Inferior parietal cortex (tissue), 1 donor: ENCODE measurements at regions not wholly inside any gene's neighbourhood (a gene's known extent, or its start where the extent isn't known, plus 50 kb on each side); places are given as distances from the start of the nearest gene placed in this dataset.

ENCODE experiments used
- DNase-seq: peaks from one replicate; pipeline ENCODE4 v3.0.0-alpha.2; 2016; ENCODE audit errors: extremely low spot score

DNA sequence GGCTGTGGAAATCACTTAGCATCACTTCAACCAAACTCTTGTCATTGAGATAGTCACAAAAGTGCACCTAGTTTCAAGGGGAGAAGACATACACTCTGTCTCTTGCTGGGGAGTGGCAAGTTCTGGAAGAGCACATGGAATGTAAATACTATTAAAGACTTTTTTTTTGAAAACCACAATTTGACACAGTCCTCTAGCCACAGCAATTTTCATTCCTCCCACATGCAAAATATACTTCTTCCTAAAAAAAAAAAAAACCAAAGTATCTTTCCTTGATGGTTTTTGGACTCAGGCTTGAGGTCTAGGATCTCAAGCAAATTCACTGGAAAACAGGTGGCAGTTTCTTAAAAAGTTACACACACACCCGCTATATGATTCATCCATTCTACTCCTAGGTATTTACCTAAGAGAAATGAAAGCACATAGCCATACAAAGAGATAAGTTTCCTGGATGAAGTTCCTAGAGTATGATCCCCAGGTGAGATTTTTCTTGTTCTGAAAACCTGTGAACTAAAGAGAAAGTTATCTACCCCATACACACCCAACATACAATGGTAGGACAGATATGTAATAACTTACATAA lies 295.8 kb downstream of the SP3 start:
- DNase-seq, result no peak

DNA sequence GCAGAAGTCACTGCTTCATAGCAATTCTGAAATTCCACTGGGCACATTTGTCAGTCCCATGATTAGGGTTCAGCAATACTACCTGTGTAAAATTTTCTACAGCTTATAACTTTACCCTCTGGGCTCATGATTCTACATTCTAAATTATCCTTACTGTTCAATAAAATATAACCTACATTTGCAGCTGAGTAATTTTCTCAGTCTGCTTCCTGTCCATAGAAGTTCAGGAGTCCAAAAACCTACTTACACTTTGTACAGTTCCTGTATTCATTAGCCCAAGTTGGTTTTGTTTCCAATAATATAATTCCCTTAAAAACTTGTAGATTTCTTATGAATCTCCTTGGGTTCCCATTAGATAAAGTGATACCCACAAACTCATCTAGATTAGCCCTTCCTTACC lies 295.3 kb downstream of the SP3 start:
- DNase-seq, result no peak

DNA sequence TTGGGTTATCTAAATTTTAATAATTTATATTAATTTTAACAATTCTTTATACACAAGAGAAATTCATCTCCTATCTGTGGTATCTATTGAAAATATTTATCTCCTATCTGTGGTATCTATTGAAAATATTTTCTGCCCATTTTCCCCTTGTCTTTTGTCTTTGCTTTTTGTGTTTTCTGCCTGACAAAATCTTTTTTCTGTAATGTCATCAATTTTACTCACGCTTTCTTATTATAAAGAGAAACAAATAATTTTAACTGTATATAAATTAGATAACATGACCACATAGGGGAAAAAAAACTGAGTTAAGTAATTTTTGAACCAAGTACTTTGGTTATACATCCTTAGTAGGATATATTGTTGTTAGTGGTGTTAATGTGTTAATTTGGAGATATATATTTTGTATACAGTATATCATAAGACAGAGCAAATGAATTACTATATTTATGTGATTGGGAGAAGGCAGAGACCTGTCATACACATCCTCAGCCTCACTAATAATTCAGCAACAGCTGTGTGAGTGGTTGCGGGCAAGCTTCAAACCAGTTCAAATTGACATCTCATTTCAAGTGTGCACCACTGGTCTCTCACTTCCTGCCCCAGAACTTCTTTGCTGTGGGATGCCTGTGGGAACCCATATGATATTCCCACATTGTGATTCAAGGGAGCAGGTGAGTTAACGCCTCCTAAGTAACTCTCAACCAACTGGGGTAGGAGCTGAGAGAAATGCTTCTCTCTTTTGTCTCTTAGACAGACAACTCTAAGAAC lies 292.4 kb downstream of the SP3 start:
- no peak for DNase-seq

DNA sequence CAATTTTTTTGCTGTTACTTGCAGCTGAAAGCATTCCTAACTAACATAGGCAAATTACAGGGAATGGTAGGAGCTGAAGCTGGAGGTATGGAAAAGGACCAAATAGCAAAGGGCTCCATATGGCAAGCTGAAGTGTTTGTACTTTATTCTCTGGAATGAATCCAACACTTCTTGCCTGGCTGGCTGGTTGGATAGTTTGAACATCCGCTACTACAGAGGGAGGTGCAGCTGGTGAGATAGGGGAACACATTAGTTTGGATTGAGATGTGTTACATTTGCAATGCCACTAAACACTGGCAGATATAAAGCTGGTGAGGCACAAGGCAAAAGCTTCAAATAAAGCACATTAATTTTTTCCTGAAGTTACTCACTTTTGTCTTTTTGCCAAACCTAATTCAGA lies 291.5 kb downstream of the SP3 start:
- no peak for DNase-seq

DNA sequence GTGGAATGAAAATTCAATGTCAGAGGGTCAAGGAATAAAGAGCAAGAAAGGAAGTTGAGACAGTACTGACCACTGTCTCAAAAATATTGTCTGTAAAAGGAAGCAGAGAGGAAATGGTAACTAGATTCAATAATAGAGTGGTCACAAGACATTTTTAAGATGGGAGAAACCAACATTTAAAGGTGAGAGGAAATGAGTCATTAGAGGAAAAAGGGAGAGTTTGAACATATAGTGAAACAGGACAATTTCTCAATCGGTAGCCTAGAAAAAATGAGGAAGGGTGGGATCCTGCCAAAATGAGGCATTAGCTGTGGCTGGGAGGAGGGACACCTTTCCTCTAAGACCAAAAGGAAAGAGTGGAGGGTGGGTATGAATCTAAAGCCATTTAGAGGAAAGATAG lies 288.5 kb downstream of the SP3 start:
- DNase-seq, result no peak

DNA sequence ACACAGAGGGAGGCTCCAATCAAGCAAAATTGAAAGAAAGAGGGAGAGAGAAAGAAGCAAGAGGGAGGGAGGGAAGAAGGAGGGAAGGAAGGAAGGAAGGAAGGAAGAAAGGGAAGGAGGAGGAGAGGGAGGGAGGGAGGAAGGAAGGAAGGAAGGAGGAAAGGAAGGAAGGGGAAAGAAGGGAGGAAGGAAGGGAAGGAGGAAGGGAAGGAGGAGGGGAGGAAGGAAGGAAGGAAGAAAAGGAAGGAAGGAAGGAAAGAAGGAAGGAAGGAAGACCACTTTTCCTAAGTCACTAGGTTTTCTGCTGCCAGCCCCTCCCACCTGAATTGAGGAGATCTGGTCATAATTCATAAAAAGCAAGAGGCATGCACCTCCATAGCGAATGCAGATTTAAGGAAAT lies 287.0 kb downstream of the SP3 start:
- no peak for DNase-seq

DNA sequence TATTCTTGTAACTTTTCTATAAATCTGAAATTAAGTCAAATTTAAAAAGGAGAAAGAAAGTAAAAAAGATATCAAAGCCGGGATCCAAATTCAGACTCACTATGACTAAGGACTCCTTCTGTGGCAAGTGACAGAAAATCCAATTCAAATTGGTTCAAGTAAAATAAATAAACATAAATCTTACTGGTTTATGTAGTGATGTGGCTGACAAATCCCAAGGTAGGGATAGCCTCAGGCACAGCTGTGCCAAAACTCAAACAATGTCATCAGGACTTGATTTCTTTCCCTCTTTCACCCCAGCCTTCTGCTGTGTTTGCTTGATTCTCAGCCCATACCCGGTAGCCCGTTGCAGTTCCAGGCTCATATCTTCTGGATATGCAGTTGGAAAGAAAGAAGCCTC lies 284.6 kb downstream of the SP3 start:
- no peak for DNase-seq

DNA sequence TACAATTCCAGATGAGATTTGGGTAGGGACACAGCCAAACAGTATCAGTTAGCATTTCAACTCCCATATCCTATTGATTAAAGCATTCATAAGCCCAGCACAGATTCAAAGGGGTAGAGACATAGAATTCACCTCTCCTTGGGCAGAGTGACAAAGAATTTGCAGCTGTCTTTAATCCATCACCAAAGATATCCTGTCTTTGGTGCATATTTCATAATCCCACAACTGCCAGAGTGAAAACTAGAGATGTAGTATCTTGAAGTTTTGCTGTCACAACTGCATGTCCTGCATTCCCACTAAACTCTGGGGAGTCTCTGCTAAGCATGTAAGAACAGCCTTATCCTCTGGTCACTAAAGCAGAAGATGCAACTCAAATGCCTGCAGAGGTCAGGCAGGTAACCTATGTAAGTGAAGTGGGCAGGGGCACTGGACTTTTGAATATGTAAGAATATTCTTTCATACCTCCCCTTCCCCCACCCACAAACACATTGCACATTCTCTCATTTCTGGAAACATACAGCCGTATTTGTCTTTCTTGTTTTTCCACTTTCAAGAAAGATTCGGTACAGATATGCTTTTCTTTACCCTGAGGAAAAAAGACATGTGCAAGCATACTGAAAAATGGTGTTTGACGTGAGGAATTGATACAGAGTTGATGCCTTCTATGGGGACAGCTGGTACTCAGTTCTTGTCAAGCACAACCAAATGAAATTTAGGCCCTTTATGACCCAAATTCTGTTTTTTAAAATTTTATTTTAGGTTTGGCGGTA lies 283.1 kb downstream of the SP3 start:
- DNase-seq, result no peak

DNA sequence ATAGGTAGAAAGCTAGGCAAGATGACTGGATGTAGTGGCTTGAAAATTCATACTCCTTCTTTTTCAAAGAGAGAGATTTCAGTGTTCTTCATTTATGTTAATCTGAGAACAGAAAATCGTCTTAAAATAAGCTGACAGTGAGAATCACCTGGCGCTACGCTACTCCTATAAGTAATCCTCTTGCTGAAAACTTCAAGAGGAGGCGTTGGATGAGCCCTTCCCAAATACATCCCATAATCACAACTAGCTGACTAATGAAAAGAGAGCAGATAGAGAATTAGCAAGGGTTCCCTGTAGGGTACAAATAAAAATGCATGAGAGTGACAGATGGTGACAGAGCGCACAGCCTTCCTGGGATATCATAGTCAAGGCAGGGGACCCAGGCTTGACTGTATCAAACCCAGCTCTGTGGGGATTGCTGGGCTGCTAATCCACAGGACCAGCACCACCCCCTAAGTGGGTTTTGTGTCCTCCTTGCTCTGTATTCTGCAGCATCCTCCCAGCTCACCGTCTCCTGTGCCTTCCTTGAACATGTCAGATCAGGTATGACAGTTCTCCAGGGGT lies 280.2 kb downstream of the SP3 start:
- DNase-seq, result no peak

DNA sequence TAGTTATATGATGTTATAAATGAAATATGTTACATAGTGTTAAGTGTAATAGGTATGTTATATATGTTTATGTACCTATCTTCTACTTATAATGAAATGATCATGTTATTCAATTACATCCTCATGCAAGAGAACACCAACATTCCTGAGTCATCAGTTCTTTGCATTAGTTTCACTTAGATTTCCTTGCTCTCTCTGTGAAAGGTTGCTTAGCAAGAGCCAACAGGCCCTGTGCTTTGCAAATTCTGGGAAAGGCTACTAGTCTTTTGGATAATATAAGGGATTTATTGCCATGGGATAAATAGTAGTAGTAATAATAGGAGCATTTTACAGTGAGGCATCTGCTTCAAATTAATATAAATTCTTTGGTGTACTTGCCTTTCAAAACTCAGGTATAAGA lies 274.8 kb downstream of the SP3 start:
- no peak for DNase-seq

DNA sequence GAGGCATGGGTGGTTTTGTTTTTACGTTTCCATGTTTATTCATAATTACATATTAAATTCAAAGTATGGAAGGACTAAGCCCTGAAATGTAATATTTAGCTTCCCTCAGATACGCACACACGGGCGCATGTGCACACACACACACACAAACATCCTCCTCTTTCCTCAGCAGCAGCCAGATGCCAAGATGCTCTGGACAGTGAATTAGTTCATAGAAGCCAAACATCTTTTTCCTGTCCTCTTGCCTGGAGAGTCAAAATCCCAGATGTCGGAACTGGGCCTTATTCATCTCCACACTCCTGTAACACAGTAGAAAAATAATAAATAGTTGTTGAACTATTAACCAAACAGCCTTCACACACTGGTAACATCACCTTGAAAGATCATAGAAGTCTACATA lies 273.1 kb downstream of the SP3 start:
- DNase-seq, result no peak

DNA sequence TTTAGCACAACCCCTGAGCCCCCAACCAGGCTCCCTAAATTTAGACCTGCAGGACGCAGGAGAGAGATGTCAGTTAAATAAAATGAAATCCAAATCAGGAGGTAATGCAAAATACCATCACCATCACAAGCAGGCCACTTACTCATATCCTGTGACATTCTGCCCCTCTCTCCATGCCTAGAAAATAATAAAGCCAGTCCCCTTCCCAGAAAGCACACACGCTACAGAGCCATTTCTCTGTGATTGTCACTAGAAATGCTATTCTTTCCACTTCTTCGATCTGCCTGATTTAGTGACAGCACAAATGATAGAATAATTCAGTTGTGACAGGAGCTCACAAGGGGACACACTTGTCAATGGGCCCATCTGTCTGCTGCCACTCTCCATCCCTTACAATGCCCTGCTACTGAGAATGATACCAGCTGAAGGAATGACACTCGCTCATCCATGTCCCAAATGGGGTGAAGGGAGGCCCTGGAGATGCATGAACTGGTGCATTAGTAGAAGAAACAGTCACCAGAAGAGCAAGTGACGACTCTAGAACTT lies 272.1 kb downstream of the SP3 start:
- DNase-seq, result no peak

DNA sequence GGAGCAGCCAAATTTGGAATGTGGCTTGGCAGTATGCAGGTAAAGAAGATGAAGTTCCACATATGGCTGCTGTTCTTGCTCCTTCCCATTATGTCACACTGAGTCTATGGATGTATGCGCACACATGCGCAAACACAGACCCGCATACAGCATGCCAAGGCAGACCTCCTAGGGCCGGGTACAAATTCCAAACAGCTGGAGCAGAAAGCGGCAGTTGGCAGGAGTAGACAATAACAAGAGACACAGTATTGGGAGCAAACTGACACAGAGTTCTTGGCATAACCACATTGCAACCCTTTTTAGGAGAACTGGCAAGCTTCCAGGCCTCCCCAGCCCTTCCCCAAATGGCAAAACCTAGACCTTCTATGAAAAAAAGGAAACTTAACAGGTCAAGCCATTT lies 268.9 kb downstream of the SP3 start:
- no peak for DNase-seq

DNA sequence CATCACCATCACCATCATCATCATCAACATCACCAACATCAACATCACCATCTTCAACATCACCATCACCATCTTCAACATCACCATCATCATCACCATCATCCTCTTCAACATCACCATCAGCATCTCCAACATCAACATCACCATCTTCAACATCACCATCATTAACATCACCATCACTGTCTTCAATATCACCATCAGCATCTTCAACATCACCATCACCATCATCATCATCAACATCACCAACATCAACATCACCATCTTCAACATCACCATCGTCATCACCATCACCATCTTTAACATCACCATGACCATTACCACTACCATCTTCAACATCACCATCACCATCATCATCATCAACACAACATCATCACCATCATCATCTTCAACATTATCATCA lies 267.2 kb downstream of the SP3 start:
- no peak for DNase-seq

DNA sequence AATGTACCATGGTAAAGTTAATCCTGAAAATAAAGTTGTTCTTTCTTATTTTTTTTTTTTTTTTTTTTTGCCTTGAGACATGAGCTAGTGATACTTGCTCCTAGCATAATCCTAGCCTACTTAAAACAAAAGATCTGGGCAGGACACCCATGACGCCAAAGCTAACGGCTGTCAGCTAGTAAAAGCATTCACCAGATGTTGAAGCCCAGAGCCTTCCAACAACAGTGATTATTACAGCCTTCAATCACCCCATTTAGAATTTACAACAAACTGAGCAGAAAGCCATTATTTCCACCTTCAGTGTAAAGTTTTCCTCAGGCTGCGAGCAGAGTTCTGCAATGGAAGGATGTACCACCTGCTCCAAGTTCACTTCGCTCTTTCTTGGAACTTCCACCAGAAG lies 259.5 kb downstream of the SP3 start:
- DNase-seq, result no peak

DNA sequence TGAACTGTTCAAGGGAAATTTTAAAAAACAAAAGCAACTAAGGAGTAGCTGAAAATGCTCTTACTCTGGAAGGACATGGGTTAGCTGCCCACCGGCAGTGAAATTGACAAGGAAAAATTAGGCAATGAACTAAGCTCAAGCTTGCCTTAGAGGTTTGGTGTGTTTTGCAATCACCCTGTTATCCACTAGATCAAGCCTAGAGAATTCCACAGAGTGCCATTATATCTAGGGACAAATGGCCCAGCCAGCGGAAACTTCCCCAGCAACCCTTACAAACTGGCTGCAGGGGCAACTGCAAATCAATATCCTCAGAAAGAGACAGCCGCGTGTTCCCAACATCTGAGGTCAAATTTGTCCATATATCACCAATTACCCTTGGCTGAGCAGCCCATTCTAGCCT lies 258.2 kb downstream of the SP3 start:
- no peak for DNase-seq

DNA sequence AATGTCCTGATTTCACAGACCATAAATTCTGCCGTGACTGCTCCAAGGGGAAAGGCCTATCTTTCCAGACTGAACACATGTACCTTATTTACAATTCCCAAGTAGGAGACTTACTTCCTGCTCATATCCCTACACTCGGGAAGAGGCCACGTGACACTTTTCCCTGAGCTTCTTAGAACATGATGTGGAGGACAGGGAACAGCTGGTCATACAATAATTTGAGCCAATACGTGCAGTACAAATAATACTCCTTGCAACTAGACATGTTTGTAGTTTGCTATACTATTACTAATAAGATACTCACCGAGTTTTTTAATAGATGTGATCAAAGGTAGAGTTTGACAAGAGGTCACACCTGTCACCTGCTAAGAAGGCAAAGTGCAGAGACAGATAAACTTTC lies 256.4 kb downstream of the SP3 start:
- DNase-seq, result no peak

DNA sequence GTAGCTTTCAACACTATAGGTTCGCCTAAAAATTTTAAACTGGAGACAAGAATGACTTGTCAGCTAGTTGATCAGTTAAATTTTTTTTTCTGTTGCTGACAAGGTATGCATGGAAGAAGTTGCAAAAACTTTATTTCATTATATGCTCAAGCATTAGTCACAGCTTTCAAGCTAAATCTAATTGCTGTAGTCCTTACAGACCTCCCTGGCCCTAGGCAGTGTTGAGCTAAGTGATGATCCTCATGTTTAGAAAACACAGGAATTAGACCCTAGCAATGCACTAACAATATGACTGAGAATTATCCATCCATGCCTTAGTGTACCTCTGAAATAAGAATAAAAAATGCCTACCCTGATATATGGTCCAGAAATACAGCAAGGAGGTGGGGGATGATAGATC lies 253.4 kb downstream of the SP3 start:
- DNase-seq, result no peak

DNA sequence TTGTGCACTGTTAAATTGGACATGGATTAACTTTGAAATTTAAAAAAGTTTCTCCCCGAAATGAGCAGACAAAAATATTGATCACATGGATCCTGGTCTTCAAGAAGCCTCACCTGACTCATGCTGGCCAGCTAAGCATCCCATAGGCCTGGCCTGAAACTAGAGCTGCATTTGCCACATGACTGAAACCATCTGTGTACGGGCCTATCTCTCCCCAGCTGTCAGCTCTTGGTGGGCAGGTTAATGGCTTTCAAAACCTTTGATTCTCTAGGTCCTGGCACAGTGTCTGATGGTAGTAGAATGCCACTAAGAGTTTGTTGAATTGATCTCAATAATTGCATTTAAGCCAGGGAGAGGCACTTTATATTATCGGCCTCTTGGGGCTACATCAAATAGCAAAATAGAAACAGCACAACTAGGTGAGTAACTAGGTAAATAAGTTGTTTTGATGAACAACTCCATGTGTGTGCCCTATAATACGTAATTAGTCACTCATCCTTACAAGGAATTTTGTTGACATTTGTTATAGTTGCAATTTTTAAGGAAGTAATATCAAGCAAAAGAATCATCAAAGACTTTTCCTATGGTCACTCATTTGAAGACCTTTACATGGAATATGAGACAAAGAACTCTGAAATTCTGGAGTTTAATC lies 251.1 kb downstream of the SP3 start:
- DNase-seq, result no peak

DNA sequence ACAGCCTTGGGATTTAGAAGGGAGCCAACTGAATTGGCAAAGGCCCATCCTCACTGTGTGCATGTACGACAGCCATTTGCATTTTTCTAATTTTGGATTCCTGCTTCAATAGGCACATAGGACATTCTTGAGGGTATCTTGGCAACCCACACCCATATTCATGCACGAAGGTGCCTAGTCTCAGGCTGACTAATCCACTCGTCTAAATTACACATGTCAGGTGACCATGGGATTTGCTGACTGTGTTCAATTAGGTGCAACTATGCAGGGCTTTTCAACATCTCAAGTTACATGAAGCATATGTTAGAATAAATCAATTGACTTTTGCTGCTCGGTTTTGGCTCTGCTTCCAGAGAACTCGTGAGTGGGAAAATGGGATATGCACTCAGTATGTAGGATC lies 249.7 kb downstream of the SP3 start:
- DNase-seq, result no peak

DNA sequence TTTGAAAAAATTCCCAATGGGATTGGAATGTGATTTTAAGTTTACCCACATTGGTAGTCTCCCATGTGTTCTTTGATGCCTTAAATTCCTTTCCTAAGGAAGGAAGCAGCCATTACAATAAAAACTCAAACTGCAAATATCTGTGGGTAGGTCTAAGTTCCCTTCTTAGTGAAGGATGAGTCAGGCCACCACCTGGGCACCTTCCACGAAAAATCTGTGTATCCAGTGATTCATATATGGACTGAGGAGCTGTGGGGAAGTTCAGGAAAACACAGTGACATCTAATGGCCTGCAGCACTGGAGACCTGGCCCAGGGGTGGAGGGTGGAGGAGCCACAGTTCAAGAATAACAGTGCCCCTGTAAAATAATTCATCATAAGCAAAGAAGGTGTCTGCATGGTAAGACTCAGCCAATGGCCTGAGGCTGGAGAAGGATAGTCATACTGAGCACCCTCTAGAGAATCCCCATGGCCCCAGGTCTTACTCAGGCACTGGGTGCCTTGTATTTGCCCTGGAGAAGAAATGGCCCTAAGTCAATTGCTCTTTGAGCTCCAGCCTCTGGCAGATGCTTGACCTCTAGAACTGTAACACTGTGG lies 248.6 kb downstream of the SP3 start:
- no peak for DNase-seq

DNA sequence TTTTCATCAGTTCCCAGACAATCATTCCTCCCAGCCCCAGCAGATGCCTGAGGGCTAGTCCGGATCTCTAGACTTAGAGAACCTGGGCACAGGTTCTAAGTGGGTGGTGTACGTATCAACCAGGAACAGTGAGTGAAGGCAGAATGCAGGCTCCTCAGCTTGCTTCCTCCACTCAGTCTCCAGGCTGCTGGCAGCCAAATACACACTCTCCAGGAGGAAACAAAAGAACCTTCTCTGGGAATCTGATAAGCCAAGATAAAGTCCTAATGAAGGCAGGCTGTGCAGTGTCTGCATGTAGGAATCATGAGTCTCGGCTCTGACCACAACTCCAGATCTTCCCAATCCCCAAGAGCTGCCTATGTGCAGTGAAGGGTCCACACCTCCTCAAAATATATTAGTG lies 245.7 kb downstream of the SP3 start:
- no peak for DNase-seq
